GM10266 (cell line): ENCODE measurements at regions not wholly inside any gene's neighbourhood (a gene's known extent, or its start where the extent isn't known, plus 50 kb on each side); places are given as distances from the start of the nearest gene placed in this dataset.

Source experiments
- DNase-seq: peaks from one replicate; pipeline ENCODE4 v3.0.0; 2012; ENCODE audit errors: extremely low spot score
- TF ChIP-seq, protein P1 (sequence below): IDR thresholded peaks from 2 replicates; pipeline ENCODE4 v1.5.1; 2012; ENCODE audit warnings: mild to moderate bottlenecking, low read depth; ENCODE audit not compliant: control insufficient read depth, insufficient read depth; ENCODE audit errors: missing control alignments

DNA sequence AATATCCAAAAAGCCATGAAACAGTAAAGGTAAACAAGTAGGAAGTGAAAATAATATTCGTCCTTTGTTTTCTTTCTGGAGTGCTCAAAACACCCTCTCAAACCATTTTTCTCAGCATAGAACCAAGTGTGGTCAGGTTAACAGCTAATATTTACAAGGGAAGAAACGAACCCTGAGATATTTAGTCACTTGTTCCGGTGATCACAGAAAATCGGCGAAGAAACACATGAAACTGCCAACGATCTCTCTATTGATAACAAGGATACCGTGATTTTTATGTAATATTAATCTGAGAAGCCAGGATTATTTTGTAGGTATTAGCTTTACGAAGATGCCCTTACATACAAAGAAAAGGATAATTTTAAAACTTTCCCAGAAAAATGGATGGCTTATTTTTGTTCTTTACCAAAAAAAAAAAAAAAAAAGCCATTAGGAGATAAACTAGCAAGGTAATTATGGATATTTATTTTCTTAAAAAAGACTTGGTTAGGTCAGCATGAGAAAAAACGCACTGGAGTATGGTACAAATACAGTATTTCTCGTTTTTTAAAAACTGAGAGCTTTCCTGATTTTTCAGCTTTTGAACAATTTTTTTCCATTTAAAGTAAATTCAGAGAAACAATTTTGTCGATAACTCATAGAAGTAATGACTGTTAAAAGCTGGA lies 107.3 kb upstream of the HNRNPU start:
- peak; percentile 27 for DNase-seq
- TF ChIP-seq, protein P1, sequence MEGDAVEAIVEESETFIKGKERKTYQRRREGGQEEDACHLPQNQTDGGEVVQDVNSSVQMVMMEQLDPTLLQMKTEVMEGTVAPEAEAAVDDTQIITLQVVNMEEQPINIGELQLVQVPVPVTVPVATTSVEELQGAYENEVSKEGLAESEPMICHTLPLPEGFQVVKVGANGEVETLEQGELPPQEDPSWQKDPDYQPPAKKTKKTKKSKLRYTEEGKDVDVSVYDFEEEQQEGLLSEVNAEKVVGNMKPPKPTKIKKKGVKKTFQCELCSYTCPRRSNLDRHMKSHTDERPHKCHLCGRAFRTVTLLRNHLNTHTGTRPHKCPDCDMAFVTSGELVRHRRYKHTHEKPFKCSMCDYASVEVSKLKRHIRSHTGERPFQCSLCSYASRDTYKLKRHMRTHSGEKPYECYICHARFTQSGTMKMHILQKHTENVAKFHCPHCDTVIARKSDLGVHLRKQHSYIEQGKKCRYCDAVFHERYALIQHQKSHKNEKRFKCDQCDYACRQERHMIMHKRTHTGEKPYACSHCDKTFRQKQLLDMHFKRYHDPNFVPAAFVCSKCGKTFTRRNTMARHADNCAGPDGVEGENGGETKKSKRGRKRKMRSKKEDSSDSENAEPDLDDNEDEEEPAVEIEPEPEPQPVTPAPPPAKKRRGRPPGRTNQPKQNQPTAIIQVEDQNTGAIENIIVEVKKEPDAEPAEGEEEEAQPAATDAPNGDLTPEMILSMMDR: no peak

DNA sequence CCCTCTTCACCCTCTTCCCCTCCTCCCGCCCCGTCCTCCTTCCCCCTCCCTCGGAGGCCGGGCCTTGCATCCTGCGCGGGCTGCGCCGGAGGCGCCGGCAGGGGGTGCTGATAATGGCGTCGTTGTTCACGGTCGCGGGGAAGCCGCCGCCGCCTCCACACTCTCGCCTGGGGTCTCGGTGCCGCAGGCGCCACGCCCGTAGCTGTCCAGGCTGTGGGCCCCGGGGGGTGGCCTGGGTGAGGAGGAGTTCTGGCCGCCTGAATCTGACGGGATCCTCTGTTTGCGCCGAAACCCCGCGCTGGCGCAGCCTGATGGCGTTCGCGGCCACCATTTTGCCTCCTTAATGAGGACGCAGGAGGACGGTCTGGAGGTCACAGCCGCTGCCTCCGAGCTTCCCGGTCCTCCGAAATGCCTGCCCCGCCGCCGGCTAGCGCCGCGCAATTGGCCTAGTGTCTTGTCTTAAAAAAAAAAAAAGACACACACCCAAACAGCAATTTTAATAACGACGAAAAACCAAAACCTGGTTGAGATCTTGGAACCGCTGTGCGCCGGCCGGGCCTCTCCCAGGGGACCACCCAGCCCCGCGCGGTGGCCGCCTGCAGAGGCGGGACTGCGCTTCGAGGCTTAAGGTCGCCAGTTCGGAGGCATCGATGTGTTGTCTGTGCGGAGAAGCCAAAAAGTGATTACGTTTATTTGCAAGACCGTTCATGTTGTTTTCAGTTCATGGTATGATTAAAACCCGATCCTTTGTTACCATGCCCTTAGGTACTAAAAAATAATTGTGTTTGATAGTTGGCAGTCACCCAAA lies 106.6 kb upstream of the HNRNPU start:
- peak; percentile 87 for DNase-seq
- TF ChIP-seq, protein P1: peak; percentile 67

- TF ChIP-seq, protein P1: no peak
Measured at GRCh38 chr1:244970236-244970743, 105.9 kb upstream of the HNRNPU start.

DNA sequence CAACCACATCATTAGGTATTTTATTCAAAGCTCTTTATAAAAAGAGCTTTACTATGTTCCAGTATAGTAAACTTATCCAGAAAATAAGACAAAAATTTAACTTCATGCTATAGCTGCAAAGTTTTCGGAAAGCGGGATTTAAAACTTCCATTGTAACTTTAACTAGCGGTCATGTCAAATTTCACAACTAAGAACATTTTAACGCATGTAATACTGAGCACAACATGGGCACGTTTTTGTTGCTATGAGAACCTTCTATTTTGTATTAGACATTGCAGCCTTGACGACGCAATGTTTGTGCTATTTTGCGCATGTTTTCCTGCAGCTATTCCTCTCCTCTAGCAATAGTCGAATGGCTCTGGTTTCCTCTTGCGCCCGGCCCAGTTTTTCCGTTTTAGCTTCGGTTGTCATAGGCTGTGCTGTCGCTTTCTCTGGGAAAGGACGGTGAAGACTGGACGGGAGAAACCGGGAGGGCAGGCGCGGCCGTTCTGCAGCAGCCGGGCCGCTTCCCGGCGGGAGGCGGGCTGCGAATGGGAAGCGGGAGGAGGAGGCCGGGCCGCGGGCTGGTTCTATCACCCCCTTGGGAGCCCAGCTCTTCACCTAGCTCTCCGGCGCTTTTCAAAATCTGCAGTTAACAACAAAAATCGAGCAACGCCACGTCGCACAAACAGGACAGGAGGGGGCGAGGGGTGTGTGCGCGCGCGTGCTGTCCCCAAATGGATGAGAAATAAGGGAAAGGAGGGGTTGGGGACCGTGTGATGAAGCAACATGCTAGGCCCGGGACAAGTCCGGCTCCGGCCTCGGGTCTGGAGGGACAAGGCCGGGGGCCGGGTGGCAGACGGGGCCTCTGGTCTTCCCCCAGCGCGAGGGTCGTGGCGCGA lies 105.3 kb upstream of the HNRNPU start:
- TF ChIP-seq, protein P1: no peak
- DNase-seq: no peak

More at GRCh38 chr1:244970236-244970743, 105.9 kb upstream of the HNRNPU start:
- DNase-seq: peak; percentile 80

- TF ChIP-seq, protein P1: no peak
- DNase-seq: no peak
Measured at GRCh38 chr1:244968881-244969280, 104.5 kb upstream of the HNRNPU start.

- DNase-seq: no peak
- TF ChIP-seq, protein P1: no peak
Measured at GRCh38 chr1:244968471-244968871, 104.1 kb upstream of the HNRNPU start.
